T-helper 2 cell treated with Interferon-gamma antibody and Interleukin-4, amounts not matched to agents 5 μg/mL and 100 μg/mL, for 36 hours (primary cell): ENCODE measurements at regions not wholly inside any gene's neighbourhood (a gene's known extent, or its start where the extent isn't known, plus 50 kb on each side); places are given as distances from the start of the nearest gene placed in this dataset.
"Not testable (repeated sequence)": the region's sequence is repeated elsewhere in the genome, so short reads cannot be mapped to it uniquely, and the experiment has no call there.

Source experiments
- DNase-seq: peaks from one replicate; pipeline ENCODE4 v3.0.0; 2021; ENCODE audit warnings: low spot score
- H3K27ac Mint-ChIP-seq: one replicate; pipeline ENCODE4 v1.8.0; 2021; ENCODE audit warnings: mild to moderate bottlenecking, mixed read lengths
- H3K27me3 Mint-ChIP-seq: one replicate; pipeline ENCODE4 v1.8.0; 2021; ENCODE audit warnings: low read depth, mixed read lengths
- H3K36me3 Mint-ChIP-seq: one replicate; pipeline ENCODE4 v1.8.0; 2021; ENCODE audit warnings: low read depth, mixed read lengths
- H3K4me1 Mint-ChIP-seq: one replicate; pipeline ENCODE4 v1.8.0; 2021; ENCODE audit warnings: low read depth, mixed read lengths
- H3K4me3 Mint-ChIP-seq: one replicate; pipeline ENCODE4 v1.8.0; 2022; ENCODE audit warnings: mild to moderate bottlenecking, moderate library complexity, mixed read lengths
- H3K9me3 Mint-ChIP-seq: one replicate; pipeline ENCODE4 v1.8.0; 2021; ENCODE audit warnings: mixed read lengths

DNA sequence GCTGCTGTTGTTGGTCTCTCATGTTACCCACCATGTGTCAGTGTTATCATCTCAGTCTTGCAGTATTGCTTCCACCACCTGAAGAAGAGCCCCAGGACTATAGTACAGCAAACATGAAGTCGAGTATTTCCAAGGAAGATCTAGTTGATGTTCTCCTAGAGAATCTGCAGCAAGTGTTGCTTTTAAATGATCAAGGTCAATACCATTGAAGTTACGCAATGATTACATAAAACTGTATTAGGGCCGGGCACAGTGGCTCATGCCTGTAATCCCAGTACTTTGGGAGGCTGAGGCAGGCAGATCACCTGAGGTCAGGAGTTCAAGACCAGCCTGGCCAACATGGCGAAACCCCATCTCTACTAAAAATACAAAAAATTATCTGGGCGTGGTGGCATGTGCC, 173.9 kb downstream of the TJP1 start:
- DNase-seq, H3K27me3 Mint-ChIP-seq, H3K4me1 Mint-ChIP-seq, H3K27ac Mint-ChIP-seq, H3K4me3 Mint-ChIP-seq, H3K36me3 Mint-ChIP-seq: not testable (repeated sequence)
- peaks cover 23% of the 10 kb centered on the region for H3K9me3 Mint-ChIP-seq

DNA sequence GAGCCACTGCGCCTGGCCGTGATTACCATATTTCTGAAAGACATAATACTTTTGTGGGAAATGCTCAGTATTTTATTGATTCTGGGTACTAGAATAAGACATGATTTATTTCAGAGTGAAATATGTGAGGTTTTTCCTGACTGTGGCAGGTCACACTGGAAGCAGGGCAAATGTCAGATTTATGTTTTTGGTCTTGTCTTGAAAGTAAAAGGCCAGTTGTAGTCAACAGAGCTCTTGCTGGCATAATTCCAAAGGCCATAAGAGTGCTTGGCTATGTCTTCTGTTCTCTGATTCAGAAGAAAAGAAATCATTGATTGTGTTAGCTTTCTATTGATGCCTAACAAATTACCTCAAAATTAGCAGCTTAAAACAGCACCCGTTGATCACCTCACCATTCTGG, 176.4 kb downstream of the TJP1 start:
- no peak overlapping the region for H3K27ac Mint-ChIP-seq
- no peak for DNase-seq
- no peak overlapping the region for H3K4me3 Mint-ChIP-seq
- no peaks in the 10 kb centered on the region for H3K4me1 Mint-ChIP-seq
- H3K36me3 Mint-ChIP-seq = no peaks in the 10 kb centered on the region
- no peaks in the 10 kb centered on the region for H3K27me3 Mint-ChIP-seq
- H3K9me3 Mint-ChIP-seq = peaks cover 20% of the 10 kb centered on the region

DNA sequence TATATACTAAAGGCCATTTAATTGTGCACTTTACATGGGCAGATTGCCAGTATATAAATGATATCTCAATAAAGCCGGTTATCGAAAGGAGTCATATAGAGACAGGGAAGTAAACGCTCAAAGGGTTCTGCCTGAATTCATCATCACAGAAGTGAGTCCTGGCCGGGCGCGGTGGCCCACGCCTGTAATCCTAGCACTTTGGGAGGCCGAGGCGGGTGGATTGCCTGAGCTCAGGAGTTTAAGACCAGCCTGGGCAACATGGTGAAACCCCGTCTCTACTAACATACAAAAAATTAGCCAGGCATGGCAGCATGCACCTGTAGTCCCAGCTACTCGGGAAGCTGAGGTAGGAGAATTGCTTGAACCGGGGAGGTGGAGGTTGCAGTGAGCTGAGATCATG, 177.9 kb downstream of the TJP1 start:
- peaks cover 20% of the 10 kb centered on the region for H3K9me3 Mint-ChIP-seq
- not testable (repeated sequence) for H3K27me3 Mint-ChIP-seq, H3K4me1 Mint-ChIP-seq, H3K4me3 Mint-ChIP-seq, H3K36me3 Mint-ChIP-seq, H3K27ac Mint-ChIP-seq, DNase-seq

DNA sequence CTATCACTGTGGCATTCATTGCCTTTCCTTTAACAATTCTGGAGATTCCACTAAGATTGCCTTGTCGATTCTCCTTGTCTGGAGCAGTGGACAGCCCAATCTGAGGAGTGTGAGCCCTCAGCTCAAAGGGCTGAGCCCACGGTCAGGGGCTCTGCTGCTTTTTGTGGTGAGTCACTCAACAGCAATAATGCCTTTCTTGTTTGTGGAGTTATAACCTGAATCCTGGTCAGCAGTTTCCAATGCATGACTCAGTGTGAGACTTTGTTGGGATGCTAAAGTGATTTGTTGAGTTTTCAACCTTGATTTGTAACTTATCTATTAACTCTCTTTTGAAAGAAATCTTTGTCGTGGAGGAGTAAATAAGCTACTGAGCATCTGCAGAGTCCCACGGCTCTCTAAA, 183.5 kb downstream of the TJP1 start:
- Mint-ChIP-seq H3K27me3 (no peaks in the 10 kb centered on the region), H3K9me3 (peaks cover 3% of the 10 kb centered on the region), H3K27ac (no peak overlapping the region), H3K4me3 (no peak overlapping the region), H3K36me3 (no peaks in the 10 kb centered on the region), H3K4me1 (no peaks in the 10 kb centered on the region)
- no peak for DNase-seq

DNA sequence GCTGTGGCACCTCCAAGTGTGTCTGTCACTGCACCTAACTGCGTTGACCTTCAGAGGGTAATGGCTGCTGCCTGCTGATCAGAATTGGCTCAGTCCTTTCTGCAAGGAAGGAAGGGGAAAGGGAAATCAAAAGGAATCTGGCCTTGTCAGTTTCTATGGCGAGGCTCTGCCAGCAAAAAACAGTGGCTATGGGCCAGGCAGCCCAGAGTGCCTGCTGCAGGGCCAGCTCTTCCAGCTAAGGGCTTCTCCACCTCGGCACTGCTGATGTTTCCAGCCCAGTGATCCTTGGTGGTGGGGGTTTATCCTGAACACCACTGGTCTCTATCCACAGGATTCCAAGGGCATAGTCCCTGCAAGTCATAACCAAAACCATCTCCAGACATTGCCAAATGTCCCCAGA, 184.3 kb downstream of the TJP1 start:
- no peaks in the 10 kb centered on the region for H3K27me3 Mint-ChIP-seq
- no peaks in the 10 kb centered on the region for H3K36me3 Mint-ChIP-seq
- DNase-seq = no peak
- H3K9me3 Mint-ChIP-seq = peaks cover under 1% of the 10 kb centered on the region
- no peak overlapping the region for H3K27ac Mint-ChIP-seq
- H3K4me3 Mint-ChIP-seq = no peak overlapping the region
- no peaks in the 10 kb centered on the region for H3K4me1 Mint-ChIP-seq

DNA sequence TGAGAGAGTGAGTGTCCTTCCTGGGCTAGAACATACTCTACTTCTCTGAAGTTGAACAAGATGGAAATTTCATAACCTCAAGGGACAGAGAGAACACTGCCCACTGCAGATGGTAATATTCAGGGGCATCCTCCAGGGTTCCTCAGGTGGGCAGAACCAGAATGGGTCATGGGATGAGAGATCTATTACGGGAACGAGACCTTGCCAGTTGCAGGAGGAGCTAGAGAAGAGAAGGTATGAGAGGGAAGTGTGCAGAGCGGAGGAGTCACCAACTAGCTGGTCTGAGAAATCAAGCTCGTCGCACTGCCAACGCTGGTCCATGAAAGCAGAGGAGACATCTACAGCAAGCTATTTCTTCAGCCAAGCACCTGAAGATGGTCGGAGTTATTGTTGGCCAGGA, 184.7 kb downstream of the TJP1 start:
- Mint-ChIP-seq H3K9me3 (no peaks in the 10 kb centered on the region), H3K27me3 (no peaks in the 10 kb centered on the region), H3K36me3 (no peaks in the 10 kb centered on the region), H3K4me3 (no peak overlapping the region), H3K4me1 (no peaks in the 10 kb centered on the region), H3K27ac (no peak overlapping the region)
- DNase-seq = no peak

DNA sequence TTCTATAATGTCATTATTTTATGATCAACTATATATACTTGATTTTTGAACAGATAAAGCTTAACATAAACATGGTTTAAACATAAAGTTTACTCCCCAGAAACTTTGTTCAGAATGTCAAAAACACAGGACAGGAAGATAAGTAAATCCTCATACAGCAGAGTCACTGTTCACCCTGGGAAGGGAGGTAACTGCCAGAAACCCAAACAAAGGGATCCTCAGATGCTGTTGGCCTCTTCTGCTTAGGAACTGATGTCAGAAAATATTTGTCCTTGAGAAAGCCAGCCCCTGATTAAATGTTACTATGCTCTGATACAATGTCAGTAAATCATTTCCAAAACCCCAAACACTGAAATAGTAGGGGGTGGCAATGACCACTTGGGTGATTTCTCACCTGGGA, 185.3 kb downstream of the TJP1 start:
- DNase-seq = no peak
- no peak overlapping the region for H3K4me3 Mint-ChIP-seq
- H3K36me3 Mint-ChIP-seq = no peaks in the 10 kb centered on the region
- H3K9me3 Mint-ChIP-seq = no peaks in the 10 kb centered on the region
- no peak overlapping the region for H3K27ac Mint-ChIP-seq
- H3K4me1 Mint-ChIP-seq = no peaks in the 10 kb centered on the region
- H3K27me3 Mint-ChIP-seq = no peaks in the 10 kb centered on the region

DNA sequence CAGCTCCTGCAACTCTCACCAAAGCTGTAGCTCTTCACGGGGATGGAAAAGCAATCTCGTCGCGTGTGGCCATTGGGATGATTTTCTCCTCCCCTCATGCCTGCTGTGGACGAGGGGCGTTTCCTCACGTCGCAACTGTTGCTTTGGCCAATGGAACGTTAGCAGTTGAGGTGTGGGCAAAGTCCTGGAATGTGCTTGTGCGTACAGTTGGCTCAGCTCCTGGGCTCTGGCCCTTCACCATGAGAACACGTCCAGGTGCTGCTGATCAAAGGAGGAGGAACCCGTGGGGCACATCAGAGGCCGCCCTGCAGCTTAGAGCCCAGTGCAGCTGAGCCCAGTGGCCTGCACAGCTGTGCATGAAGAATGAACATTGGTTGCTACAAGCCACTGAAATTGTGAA, 186.1 kb downstream of the TJP1 start:
- H3K36me3 Mint-ChIP-seq = no peaks in the 10 kb centered on the region
- H3K4me1 Mint-ChIP-seq = no peaks in the 10 kb centered on the region
- no peaks in the 10 kb centered on the region for H3K9me3 Mint-ChIP-seq
- no peaks in the 10 kb centered on the region for H3K27me3 Mint-ChIP-seq
- no peak overlapping the region for H3K4me3 Mint-ChIP-seq
- no peak for DNase-seq
- no peak overlapping the region for H3K27ac Mint-ChIP-seq

DNA sequence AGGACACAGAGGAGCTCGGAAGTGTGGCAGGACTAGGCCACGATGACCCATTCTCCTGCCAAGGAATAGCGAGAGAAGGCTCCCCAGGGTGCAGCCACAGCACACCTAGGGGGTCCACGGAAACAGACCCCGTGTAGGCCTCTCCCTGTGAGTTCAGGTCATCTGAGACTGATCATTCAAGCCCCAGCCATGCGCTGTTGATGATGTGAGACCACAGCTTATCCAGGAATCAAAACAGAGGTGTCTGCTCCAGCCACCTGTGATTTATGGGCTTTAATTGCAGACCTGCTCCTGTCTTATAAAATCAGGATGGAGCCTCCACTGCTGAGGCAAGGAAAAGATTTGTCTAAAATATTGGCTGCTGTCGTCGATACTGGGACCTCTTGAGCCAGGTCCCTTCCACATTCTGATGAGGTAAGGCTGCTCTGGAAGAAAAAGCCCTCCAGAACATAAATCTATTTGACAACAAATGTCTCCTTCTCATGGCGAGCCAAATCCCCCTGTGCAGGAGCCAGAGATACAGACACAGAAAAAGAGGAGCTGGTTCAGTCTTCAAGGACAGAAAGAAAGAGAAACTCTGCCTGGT, 186.7 kb downstream of the TJP1 start:
- no peak overlapping the region for H3K4me3 Mint-ChIP-seq
- H3K27me3 Mint-ChIP-seq = no peaks in the 10 kb centered on the region
- H3K27ac Mint-ChIP-seq = no peak overlapping the region
- no peaks in the 10 kb centered on the region for H3K9me3 Mint-ChIP-seq
- H3K36me3 Mint-ChIP-seq = no peaks in the 10 kb centered on the region
- DNase-seq = no peak
- no peaks in the 10 kb centered on the region for H3K4me1 Mint-ChIP-seq

DNA sequence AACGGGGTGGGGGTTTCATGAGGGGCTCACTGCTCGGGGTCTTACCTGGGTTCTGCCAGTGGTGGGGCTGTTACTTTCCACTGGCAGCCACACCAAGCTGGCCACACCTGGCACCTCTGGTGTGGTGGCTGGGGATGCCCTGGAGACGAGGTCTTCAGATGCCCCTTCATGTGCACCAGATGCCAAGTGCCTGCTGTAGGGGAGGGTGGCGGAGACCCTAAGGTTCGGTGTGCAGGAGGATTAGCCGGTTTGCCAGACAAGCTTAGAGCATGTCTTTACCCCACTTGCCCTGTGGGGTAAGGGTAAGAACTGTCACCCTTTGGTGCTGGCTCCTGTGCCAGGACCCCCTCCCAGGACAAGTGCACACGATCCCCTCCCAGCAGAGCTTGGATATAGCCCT, 188.3 kb downstream of the TJP1 start:
- Mint-ChIP-seq H3K36me3 (no peaks in the 10 kb centered on the region), H3K27ac (no peak overlapping the region)
- DNase-seq = no peak

DNA sequence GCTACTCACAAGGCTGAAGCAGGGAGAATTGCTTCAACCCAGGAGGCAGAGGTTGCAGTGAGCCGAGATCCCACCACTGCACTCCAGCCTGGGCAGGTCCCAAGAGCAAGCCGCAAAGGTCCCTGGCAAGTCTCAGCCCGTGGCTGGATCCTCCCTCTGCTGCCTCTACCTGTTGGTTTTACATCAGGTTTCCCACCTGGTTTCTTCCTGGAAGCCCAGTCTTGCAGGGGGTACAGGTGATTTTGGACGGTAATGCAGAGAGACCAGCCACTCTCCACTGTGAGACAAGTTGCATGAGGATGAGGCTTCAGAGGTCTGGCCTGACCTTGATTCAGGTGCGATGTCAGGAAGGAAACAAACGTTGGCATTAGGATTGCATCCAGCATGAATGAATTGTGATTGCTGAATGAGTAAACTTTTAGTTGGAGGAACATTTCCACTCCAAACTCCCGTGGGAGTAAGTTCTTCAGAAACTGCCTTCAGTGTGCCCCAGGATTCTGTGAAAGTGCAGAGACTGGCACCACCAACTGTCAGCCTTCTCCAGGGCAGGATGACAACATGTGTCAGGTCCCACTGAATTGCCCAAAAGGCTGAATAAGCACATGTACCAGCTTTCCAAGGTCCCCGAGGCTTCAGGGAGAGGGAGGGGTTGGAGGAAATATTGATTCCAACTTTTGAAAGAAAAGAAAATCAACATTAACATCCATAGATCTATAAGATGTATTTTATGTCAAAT, 189.4 kb downstream of the TJP1 start:
- H3K4me3 Mint-ChIP-seq = no peak overlapping the region
- H3K4me1 Mint-ChIP-seq = no peaks in the 10 kb centered on the region
- no peak overlapping the region for H3K27ac Mint-ChIP-seq
- H3K27me3 Mint-ChIP-seq = no peaks in the 10 kb centered on the region
- H3K9me3 Mint-ChIP-seq = no peaks in the 10 kb centered on the region
- no peak for DNase-seq
- no peaks in the 10 kb centered on the region for H3K36me3 Mint-ChIP-seq

More for the DNA sequence above, 188.3 kb downstream of the TJP1 start:
- Mint-ChIP-seq H3K4me3 (no peak overlapping the region), H3K27me3 (no peaks in the 10 kb centered on the region), H3K4me1 (no peaks in the 10 kb centered on the region), H3K9me3 (no peaks in the 10 kb centered on the region)

DNA sequence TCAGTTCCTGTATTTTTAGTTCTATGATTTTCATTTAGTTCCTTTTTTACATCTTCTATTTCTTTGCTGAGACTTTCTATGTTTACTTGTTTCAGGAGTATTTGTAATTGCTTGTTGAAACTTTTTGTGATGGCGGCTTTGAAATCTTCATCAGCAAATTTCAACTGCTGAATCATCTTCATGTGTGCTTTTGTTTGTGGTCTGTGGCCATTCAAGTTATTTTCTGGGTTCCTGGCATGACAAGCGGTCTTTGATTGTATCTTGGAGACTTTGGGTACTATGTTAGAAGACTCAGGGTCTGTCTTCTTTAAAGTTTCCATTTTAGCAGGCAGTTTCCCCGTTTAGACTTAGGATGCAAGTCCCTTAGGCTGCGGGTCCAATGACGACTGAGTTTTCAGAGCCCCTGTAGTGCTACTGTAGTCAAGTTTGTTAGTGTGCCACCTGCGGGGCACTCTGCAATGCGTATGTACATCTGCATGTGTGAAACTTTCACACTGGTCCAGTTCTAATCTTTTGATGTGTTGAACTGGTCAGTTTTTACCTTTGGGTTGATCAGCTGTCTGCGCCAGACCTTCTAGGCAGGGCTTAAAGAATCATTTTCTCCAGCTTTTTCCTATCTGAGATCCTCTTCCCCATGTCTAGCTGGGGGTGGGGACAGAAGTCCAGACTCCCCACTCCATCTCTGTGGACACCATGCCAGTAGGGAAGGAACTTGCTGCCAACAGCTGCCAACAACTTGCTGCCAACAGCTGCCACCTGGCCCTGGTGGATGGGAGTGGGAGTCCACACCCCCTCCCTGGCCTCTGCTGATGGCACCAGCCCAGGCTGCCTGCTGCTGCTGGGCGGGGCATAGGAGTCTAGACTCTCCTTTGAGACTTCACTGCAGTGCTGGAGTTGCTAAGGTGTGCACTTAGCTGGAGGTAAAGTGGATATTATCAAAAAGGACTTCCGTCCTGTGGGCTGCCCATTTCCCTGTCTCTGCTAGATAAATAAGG, 190.9 kb downstream of the TJP1 start:
- no peaks in the 10 kb centered on the region for H3K36me3 Mint-ChIP-seq
- H3K4me3 Mint-ChIP-seq = no peak overlapping the region
- H3K4me1 Mint-ChIP-seq = no peaks in the 10 kb centered on the region
- H3K27ac Mint-ChIP-seq = no peak overlapping the region
- DNase-seq = no peak
- H3K27me3 Mint-ChIP-seq = no peaks in the 10 kb centered on the region
- H3K9me3 Mint-ChIP-seq = no peaks in the 10 kb centered on the region

DNA sequence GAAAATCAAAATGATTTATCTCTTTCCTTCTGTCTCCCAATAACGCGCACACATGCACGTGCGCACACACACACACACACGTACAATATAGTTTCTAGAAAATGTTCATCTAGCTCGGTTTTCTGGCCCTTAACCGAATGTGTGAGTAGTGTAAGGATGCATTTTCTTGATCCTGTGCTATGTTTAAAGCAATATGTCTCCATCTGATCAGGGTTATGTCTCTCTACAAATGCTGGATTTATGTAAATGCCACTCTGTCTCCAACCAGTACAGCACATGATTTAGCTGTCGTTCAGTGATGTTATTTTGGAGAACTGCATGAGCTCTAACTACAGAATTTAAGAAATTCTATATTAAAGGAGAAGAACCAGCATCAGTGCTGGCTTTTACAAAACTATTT, 198.0 kb downstream of the TJP1 start:
- Mint-ChIP-seq H3K27ac (no peak overlapping the region), H3K27me3 (no peaks in the 10 kb centered on the region), H3K36me3 (no peaks in the 10 kb centered on the region), H3K9me3 (no peaks in the 10 kb centered on the region), H3K4me1 (no peaks in the 10 kb centered on the region), H3K4me3 (no peak overlapping the region)
- no peak for DNase-seq

DNA sequence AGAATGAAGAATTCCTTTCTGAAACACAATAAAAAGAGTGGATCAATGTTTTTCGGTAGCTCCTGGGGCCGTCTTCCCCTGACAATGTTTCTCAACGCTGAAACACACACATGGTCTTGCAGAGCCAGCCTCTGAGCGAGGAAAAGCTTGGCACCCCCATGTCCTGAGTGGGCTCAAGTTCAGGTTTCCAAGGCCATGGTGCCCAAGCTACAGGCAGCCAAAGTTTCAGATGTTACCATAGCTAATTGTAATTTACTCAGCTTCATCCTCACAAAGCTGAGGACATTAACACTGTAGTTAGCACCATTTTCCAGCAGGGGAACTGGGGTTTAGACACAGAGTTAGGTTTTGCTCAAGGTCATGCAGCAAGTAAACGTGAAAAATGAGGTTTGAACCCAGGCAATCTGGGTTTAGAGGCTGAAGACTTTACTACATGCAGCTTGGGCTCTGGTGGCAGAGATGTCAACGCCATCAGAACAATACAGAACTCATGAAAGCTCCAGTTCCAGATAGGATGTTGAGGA, 199.1 kb downstream of the TJP1 start:
- H3K27me3 Mint-ChIP-seq = no peaks in the 10 kb centered on the region
- no peak overlapping the region for H3K27ac Mint-ChIP-seq
- no peaks in the 10 kb centered on the region for H3K9me3 Mint-ChIP-seq
- H3K4me3 Mint-ChIP-seq = no peak overlapping the region
- no peak for DNase-seq
- no peaks in the 10 kb centered on the region for H3K36me3 Mint-ChIP-seq
- H3K4me1 Mint-ChIP-seq = no peaks in the 10 kb centered on the region
